Karpas-422 (cell line): ENCODE measurements at regions not wholly inside any gene's neighbourhood (a gene's known extent, or its start where the extent isn't known, plus 50 kb on each side); places are given as distances from the start of the nearest gene placed in this dataset.

Experiments used
- DNase-seq: peaks from one replicate; pipeline ENCODE4 v3.0.0-alpha.2; 2015
- H2AFZ ChIP-seq: fragments of 200-600 bp; sonication (generic); 2 replicates; pipeline ENCODE4 v1.6.1; 2014; ENCODE audit warnings: antibody characterized with exemption, low read length, mixed read lengths
- H3K27ac ChIP-seq: fragments of 200-600 bp; sonication (generic); 2 replicates; pipeline ENCODE4 v1.5.1; 2014; ENCODE audit warnings: mild to moderate bottlenecking, low read length, moderate library complexity
- H3K27me3 ChIP-seq: fragments of 200-600 bp; sonication (generic); 2 replicates; pipeline ENCODE4 v1.6.1; 2014; ENCODE audit warnings: low read length, mixed read lengths
- H3K36me3 ChIP-seq: fragments of 200-600 bp; sonication (generic); 2 replicates; pipeline ENCODE4 v1.6.1; 2014; ENCODE audit warnings: low read length, mixed read lengths; ENCODE audit not compliant: insufficient read depth
- H3K4me1 ChIP-seq: fragments of 200-600 bp; sonication (generic); 2 replicates; pipeline ENCODE4 v1.6.1; 2014; ENCODE audit warnings: mild to moderate bottlenecking, low read length, mixed read lengths
- H3K4me2 ChIP-seq: fragments of 200-600 bp; sonication (generic); 2 replicates; pipeline ENCODE4 v1.6.1; 2014; ENCODE audit warnings: low read length, low read depth, mild to moderate bottlenecking; ENCODE audit not compliant: poor library complexity, severe bottlenecking
- H3K4me3 ChIP-seq: fragments of 200-600 bp; sonication (generic); 2 replicates; pipeline ENCODE4 v1.5.1; 2014; ENCODE audit warnings: mild to moderate bottlenecking, antibody characterized with exemption, low read length, mixed read lengths
- H3K79me2 ChIP-seq: fragments of 200-600 bp; sonication (generic); 2 replicates; pipeline ENCODE4 v1.6.1; 2014; ENCODE audit warnings: mild to moderate bottlenecking, low read length, mixed read lengths
- H3K9ac ChIP-seq: fragments of 200-600 bp; sonication (generic); 2 replicates; pipeline ENCODE4 v1.6.0; 2014; ENCODE audit warnings: low read length
- H3K9me2 ChIP-seq: fragments of 200-600 bp; sonication (generic), shearing (Covaris generic); replicated peaks from 2 replicates; pipeline ENCODE4 v1.6.0; 2014; ENCODE audit warnings: mild to moderate bottlenecking, low read length, moderate library complexity; ENCODE audit not compliant: insufficient read depth
- H3K9me3 ChIP-seq: fragments of 300-700, 200-600 bp; sonication (generic); 2 replicates; pipeline ENCODE4 v1.6.1; 2014; ENCODE audit warnings: low read length, mixed read lengths
- H4K20me1 ChIP-seq: fragments of 200-600 bp; sonication (generic); 2 replicates; pipeline ENCODE4 v1.6.1; 2014; ENCODE audit warnings: mild to moderate bottlenecking, antibody characterized with exemption, low read length, low read depth; ENCODE audit not compliant: insufficient read depth

DNA sequence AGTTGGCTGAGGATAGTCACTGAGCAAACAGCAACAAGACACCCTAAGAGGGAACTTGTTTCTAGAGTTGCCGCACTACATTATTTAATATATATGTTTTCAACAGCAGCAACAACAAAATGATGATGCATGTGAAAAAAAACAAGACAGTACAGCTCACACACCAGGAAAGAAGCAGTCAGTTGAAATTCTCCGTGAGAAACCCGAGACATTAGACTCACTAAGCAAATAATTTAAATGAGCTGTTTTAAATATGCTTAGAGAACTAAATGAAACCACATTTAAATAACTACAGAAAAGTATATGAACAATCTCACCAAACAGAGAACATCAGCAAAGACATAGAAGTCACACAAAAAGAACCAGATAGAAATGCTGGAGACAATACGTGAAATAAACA, 426.3 kb upstream of the PFKP start:
- H2AFZ ChIP-seq = no peak overlapping the region
- no peaks in the 10 kb centered on the region for H3K36me3 ChIP-seq
- H3K9me3 ChIP-seq = no peaks in the 10 kb centered on the region
- no peak overlapping the region for H3K27ac ChIP-seq
- no peak overlapping the region for H3K9ac ChIP-seq
- no peaks in the 10 kb centered on the region for H3K79me2 ChIP-seq
- no peak overlapping the region for H3K4me2 ChIP-seq
- peaks cover 13% of the 10 kb centered on the region for H3K4me1 ChIP-seq
- DNase-seq = no peak
- no peaks in the 10 kb centered on the region; the same call in 1 of the 2 replicates for H3K27me3 ChIP-seq
- H4K20me1 ChIP-seq = no peaks in the 10 kb centered on the region
- H3K4me3 ChIP-seq = no peak overlapping the region
- no peaks in the 10 kb centered on the region for H3K9me2 ChIP-seq

DNA sequence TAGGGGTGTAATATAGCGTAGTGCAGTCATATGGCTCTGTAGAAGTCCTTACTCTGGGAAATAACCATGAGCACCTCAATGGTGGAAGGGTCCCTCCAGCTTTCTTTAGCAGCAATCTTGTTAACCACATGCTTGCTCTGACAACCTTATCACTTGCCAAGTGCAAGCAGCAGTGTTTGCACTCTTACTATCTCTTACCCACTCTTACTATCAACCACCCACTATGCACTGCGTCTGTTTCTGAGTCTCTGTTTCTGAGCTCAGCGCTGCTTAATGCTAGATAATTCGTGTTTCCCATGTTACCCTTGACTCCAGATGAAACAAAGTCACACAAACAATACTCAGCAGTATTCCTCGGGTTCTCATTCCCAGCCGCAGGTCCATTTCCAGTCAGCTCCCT, 433.7 kb upstream of the PFKP start:
- H4K20me1 ChIP-seq = no peaks in the 10 kb centered on the region
- H3K9me2 ChIP-seq = no peaks in the 10 kb centered on the region
- H3K27ac ChIP-seq = no peak overlapping the region
- no peak overlapping the region for H2AFZ ChIP-seq
- no peak overlapping the region for H3K4me2 ChIP-seq
- no peak overlapping the region for H3K4me3 ChIP-seq
- H3K27me3 ChIP-seq = no peaks in the 10 kb centered on the region
- no peak overlapping the region for H3K9ac ChIP-seq
- no peaks in the 10 kb centered on the region for H3K36me3 ChIP-seq
- DNase-seq = no peak
- H3K9me3 ChIP-seq = no peaks in the 10 kb centered on the region
- H3K4me1 ChIP-seq = peaks cover 24% of the 10 kb centered on the region
- no peaks in the 10 kb centered on the region for H3K79me2 ChIP-seq

DNA sequence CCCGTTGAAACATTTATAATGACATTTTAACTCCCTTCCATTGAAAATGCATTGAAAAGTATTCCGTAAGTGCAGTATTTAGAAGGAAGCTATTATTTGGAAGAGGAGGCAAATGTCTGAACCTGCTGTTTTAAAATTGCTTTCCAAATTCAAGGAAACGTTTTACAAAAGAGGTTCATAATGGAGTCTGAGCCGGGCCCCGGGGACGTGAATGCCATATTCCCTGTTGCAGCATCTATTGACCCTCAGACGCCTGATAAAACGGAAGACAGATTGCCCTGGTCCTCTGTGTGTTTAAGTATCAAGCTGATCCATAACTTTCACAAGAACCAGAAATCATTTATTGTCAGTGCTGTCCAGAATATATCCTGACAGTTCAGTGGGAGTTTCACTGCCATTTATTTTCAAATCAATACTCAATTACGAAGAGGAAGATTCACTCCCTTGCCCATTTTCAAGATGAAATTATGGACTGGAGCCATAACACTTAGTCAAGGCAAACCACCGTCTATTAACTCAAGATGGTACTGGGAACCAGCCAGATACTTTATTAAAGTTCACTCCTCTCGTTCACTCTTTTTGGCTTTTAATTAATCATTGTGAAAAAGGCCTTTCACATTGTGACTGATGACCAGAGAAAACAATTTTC, 435.7 kb upstream of the PFKP start:
- Histone ChIP-seq H3K4me2 (no peak overlapping the region), H3K79me2 (no peaks in the 10 kb centered on the region), H3K9ac (no peak overlapping the region), H3K27me3 (no peaks in the 10 kb centered on the region), H3K4me1 (peaks cover 20% of the 10 kb centered on the region), H3K36me3 (no peaks in the 10 kb centered on the region), H3K4me3 (no peak overlapping the region), H3K27ac (no peak overlapping the region), H2AFZ (no peak overlapping the region), H3K9me3 (no peaks in the 10 kb centered on the region), H3K9me2 (no peaks in the 10 kb centered on the region), H4K20me1 (no peaks in the 10 kb centered on the region)
- DNase-seq = no peak

DNA sequence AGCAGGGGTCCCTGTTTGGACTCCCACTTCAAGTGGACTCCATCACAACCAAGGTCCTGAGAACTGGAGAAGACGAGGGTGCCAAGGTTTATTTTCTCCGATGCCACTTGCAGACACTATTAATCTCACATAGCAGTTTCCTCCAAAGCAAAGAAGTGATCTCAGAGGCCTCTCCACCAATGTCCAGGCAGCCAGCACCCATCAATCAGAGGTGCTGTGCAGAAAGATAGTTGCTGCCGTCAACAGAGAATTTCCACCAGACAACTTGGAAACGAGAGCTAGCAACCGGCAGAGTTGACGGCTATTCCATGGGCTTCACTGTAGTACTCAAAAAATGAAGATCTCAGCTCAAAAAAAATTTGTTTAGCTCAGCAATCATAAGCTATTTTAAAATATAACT, 438.6 kb upstream of the PFKP start:
- Histone ChIP-seq H4K20me1 (no peaks in the 10 kb centered on the region), H3K79me2 (no peaks in the 10 kb centered on the region), H3K9ac (no peak overlapping the region), H3K9me2 (no peaks in the 10 kb centered on the region), H3K27ac (no peak overlapping the region), H3K4me3 (no peak overlapping the region), H3K36me3 (no peaks in the 10 kb centered on the region), H2AFZ (no peak overlapping the region), H3K4me2 (no peak overlapping the region), H3K9me3 (no peaks in the 10 kb centered on the region), H3K4me1 (peaks cover 20% of the 10 kb centered on the region), H3K27me3 (no peaks in the 10 kb centered on the region)
- no peak for DNase-seq

DNA sequence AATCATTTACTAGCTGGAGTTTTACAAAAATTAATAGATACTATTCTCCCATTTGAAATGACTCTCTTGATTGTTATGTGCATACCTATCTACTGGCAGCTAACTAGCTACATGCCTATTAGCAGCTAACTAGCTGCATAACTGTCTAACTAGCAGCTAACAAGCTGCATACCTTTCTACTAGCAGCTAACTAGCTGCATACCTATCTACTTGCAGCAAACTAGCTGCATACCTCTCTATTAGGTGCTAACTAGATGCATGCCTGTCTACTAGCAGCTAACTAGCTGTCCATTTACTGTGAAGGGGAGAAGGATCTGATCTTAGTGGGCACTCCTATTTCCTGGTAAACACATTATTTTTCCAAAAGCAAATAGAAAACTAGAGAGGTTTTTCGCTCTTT, 439.4 kb upstream of the PFKP start:
- Histone ChIP-seq H3K9me2 (no peaks in the 10 kb centered on the region), H3K79me2 (no peaks in the 10 kb centered on the region), H3K9ac (no peak overlapping the region), H3K27me3 (no peaks in the 10 kb centered on the region), H3K27ac (no peak overlapping the region), H3K4me3 (no peak overlapping the region), H3K4me1 (peaks cover 20% of the 10 kb centered on the region), H3K9me3 (no peaks in the 10 kb centered on the region), H3K4me2 (no peak overlapping the region), H2AFZ (no peak overlapping the region), H4K20me1 (no peaks in the 10 kb centered on the region), H3K36me3 (no peaks in the 10 kb centered on the region)
- DNase-seq = no peak

DNA sequence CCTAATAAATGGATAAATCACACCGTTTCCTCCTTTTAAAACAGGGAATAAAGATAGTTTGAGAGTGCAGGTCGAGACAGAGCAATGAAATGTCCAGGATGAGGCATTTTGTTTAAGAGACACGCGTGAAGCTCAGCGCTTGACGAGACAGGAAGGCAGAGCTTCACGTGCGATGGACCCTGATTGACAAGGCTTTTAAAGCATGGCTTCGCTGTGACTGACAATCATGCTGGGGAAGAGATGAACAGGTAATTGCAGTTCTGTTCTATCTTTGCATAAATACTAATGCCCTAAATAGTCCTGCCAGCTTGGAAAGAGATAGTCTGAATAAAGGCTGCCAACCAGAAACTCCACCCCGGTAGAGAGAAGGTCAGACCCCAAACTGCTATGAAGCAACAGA, 442.3 kb upstream of the PFKP start:
- no peak overlapping the region for H3K4me2 ChIP-seq

DNA sequence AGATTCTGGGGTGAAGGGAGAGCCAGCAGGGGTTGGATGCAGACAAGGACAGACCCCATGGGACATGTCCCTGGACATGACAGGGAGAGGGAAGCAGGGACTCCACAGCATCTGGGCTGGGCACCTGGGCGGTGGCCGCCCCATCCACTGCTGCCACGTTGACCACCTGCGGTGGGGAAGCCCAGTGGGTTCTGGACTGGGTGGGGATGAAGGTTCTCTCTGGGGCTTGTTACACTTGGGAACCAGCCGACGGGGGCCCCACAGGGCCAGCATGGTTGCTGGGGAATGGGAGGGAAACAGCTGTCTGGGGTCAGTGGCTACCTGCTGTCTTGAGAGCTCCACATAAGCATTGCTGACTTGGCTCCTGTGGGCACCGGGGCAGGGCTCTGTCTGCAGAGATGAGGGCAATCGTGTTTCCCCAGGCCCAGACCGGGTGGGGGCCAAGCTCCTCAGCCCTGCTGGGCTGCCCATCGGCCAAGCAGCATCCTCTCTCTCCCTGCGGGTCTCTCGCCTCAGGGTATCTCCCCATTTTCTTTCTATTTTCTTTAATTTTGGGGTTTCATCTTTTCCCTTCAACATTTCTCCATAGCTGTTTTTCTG, 443.6 kb upstream of the PFKP start:
- H3K36me3 ChIP-seq = no peaks in the 10 kb centered on the region
- no peak overlapping the region for H3K4me3 ChIP-seq
- H4K20me1 ChIP-seq = no peaks in the 10 kb centered on the region
- H3K27me3 ChIP-seq = no peaks in the 10 kb centered on the region
- no peaks in the 10 kb centered on the region for H3K9me3 ChIP-seq
- H3K27ac ChIP-seq = no peak overlapping the region
- H3K4me2 ChIP-seq = no peak overlapping the region
- no peaks in the 10 kb centered on the region for H3K79me2 ChIP-seq
- no peak for DNase-seq
- peaks cover 22% of the 10 kb centered on the region for H3K4me1 ChIP-seq
- no peaks in the 10 kb centered on the region for H3K9me2 ChIP-seq
- no peak overlapping the region for H3K9ac ChIP-seq
- no peak overlapping the region for H2AFZ ChIP-seq

More for the DNA sequence above, 442.3 kb upstream of the PFKP start:
- Histone ChIP-seq H2AFZ (no peak overlapping the region), H3K9me3 (no peaks in the 10 kb centered on the region), H3K36me3 (no peaks in the 10 kb centered on the region), H4K20me1 (no peaks in the 10 kb centered on the region), H3K79me2 (no peaks in the 10 kb centered on the region), H3K9me2 (no peaks in the 10 kb centered on the region), H3K9ac (no peak overlapping the region), H3K27me3 (no peaks in the 10 kb centered on the region), H3K4me3 (no peak overlapping the region), H3K27ac (no peak overlapping the region), H3K4me1 (peaks cover 14% of the 10 kb centered on the region)
- no peak for DNase-seq

DNA sequence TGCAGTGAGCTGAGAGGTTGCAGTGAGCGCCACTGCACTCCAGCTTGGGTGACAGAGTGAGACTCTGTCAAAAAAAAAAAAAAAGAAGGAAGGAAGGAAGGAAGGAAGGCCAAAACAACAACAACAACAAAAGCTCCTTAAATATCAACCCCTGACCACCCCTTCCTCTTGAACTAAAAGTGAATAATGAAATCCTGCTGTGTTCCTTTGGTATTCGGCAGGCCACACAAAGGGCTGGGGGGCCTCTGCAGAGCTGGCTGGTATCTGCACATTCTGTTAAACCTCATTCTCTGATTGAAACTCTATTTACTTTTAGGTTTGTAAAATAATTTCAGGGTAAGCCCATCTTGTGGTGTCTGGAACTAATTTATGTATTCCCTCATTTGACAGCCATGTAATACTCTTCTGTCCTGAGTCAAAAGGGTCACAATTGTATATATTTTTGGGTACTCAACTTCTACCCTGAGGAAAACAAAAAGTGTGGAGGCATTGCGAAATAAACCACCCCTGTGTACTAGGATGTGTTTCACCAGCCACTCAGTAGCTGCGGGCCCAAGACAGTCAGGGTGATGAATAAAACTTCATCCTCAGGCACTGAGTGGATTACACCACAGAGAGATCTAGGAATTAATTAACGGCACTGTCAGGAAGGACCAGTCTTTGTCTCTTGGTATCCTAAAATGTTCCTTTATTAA, 446.4 kb upstream of the PFKP start:
- DNase-seq = no peak
- Histone ChIP-seq H3K4me2 (no peak overlapping the region), H3K9me3 (no peaks in the 10 kb centered on the region)

More for the DNA sequence above, 446.4 kb upstream of the PFKP start:
- H3K4me3 ChIP-seq = no peak overlapping the region
- H3K9ac ChIP-seq = no peak overlapping the region
- H3K27me3 ChIP-seq = 0 out of 2 replicates have a peak, but pooled peaks cover 2% of the 10 kb centered on the region
- H3K27ac ChIP-seq = no peak overlapping the region
- no peaks in the 10 kb centered on the region for H3K9me2 ChIP-seq
- no peak overlapping the region for H2AFZ ChIP-seq
- H3K79me2 ChIP-seq = no peaks in the 10 kb centered on the region
- H3K36me3 ChIP-seq = no peaks in the 10 kb centered on the region
- H3K4me1 ChIP-seq = peaks cover 14% of the 10 kb centered on the region
- no peaks in the 10 kb centered on the region for H4K20me1 ChIP-seq
